ENCODE measurements at regions not wholly inside any gene's neighbourhood (a gene's known extent, or its start where the extent isn't known, plus 50 kb on each side); places are given as distances from the start of the nearest gene placed in this dataset.

DNA sequence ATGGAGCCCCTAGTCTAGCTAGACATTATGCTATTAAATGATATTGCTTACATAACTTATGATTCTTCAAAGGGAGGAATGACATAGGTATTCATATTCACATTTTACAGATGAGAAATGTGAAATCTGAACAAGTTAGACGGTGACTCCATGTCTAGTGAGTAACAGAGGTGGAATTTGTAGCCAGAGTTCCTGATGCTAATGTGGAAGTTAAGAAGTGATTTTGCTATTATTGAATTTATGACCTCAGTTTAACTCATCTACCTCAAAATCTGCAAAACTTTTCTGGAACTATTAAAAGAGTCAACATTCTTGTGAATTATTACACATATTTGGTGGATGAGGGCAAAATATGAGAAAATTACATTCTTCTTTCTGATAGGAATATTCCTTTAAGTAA lies 347.6 kb upstream of the MMS22L start (continued):
- no peak for TF ChIP-seq SP1 (IDR thresholded peaks at IDR 0.05; ENCODE audit: low read depth, low read length)

DNA sequence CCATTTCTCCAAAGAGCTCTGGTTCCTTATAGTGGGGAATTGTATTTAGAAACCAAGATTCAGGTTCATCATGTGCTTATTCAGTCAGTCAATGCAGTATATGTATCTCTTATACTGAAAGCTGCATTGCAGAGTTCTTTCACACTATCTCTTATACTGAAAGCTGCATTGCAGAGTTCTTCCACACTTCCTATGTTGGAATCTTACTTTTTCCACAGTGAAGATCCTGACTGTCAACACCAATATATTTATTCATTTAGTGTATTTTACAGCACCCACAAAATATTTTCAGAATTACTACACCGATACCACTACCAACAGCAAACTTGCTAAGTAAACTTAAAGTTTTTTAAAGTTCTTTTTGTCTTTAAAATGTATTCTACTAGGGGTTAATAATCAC lies 349.3 kb upstream of the MMS22L start:
- Histone ChIP-seq H3K27ac (ENCODE audit: low read depth, low read length) (no peak overlapping the region), H3K27me3 (replicated peaks in 1 of 4; ENCODE audit: control insufficient read depth in 3 of 4, extremely low read depth in 1 of 4, insufficient read depth in 3 of 4, low read length in 3 of 4) (no peaks in the 10 kb centered on the region), H3K4me3 (ENCODE audit: extremely low read depth in 1 of 4, insufficient read depth in 2 of 4, low read depth in 3 of 4, low read length in 4 of 4) (no peak overlapping the region), H3K23ac (ENCODE audit: insufficient read length) (no peak overlapping the region), H2BK20ac (ENCODE audit: low read length) (no peak overlapping the region), H4K91ac (replicated peaks; ENCODE audit: insufficient read length, low read length) (no peak overlapping the region), H3K4ac (replicated peaks; ENCODE audit: insufficient read length, low read depth, low read length) (no peak overlapping the region), H2BK15ac (ENCODE audit: low read length) (no peak overlapping the region), H3K18ac (ENCODE audit: extremely low read depth, low read length) (no peak overlapping the region), H3K4me1 (replicated peaks in 1 of 4; ENCODE audit: control insufficient read depth in 3 of 4, insufficient read depth in 4 of 4, low read length in 3 of 4) (no peaks in the 10 kb centered on the region), H2BK5ac (ENCODE audit: low read depth, low read length) (no peak overlapping the region), H4K8ac (ENCODE audit: extremely low read depth, insufficient read depth, low read length) (no peak overlapping the region), H4K20me1 (replicated peaks in 1 of 2; ENCODE audit: control insufficient read depth in 1 of 2, insufficient read depth in 2 of 2, low read length in 2 of 2) (no peaks in the 10 kb centered on the region), H3K56ac (replicated peaks; ENCODE audit: insufficient read length, low read depth, low read length) (no peak overlapping the region), H3K23me2 (ENCODE audit: low read depth, low read length) (no peaks in the 10 kb centered on the region), H3K79me2 (ENCODE audit: control insufficient read depth in 1 of 2, insufficient read depth in 2 of 2, low read length in 2 of 2) (no peaks in the 10 kb centered on the region), H3K79me1 (ENCODE audit: low read depth, low read length) (no peaks in the 10 kb centered on the region), H2AK5ac (ENCODE audit: low read depth, low read length) (no peak overlapping the region), H2BK120ac (replicated peaks; ENCODE audit: low read depth, low read length) (no peak overlapping the region), H3K4me2 (ENCODE audit: insufficient read depth in 1 of 2, low read depth in 2 of 2, low read length in 2 of 2) (no peak overlapping the region), H3K36me3 (ENCODE audit: control insufficient read depth in 2 of 4, insufficient read depth in 4 of 4, low read length in 3 of 4) (no peaks in the 10 kb centered on the region), H2BK12ac (ENCODE audit: low read depth, low read length) (no peak overlapping the region), H2AFZ (ENCODE audit: low read length) (no peak overlapping the region), H4K5ac (ENCODE audit: insufficient read length, low read depth, low read length) (no peak overlapping the region), H3K9me3 (ENCODE audit: insufficient read depth in 2 of 2, low read depth in 1 of 2, low read length in 1 of 2) (no peaks in the 10 kb centered on the region), H3K9ac (replicated peaks in 1 of 4; ENCODE audit: extremely low read depth in 1 of 4, low read depth in 3 of 4, low read length in 3 of 4) (no peak overlapping the region), H3K14ac (ENCODE audit: insufficient read length) (no peak overlapping the region)
- 94% methylated on average over 1 of the region's 1 CpG; no CpG with 5 or more reads in 1 of the 2 experiments for WGBS, 2 experiments (ENCODE audit: extremely low coverage in 1 of 2, insufficient coverage in 1 of 2, insufficient read length in 1 of 2, insufficient replicate concordance in 2 of 2, low coverage in 1 of 2, low lambda C conversion rate in 2 of 2, missing lambda C conversion rate in 1 of 2)
- FAIRE-seq (no peak), DNase-seq (ENCODE audit: low read depth in 1 of 2, low spot score in 2 of 2) (no peak)
- ChIA-PET CTCF (ENCODE audit: partially characterized antibody) (no interaction called here), POLR2A (ENCODE audit: partially characterized antibody) (no interaction called here)
- no peak for TF ChIP-seq CHD2 (IDR thresholded peaks at IDR 0.05; ENCODE audit: low read length)
- no peak for TF ChIP-seq EZH2 (IDR thresholded peaks at IDR 0.05; ENCODE audit: low read depth, low read length, severe bottlenecking)
- no peak for TF ChIP-seq KDM1A (IDR thresholded peaks at IDR 0.05; ENCODE audit: borderline replicate concordance, low read length)
- no peak for TF ChIP-seq EGR1 (IDR thresholded peaks at IDR 0.05; ENCODE audit: borderline replicate concordance, low read depth, low read length)
- no peak for TF ChIP-seq SIRT6 (IDR thresholded peaks at IDR 0.05; ENCODE audit: low read length)
- no peak for TF ChIP-seq YY1 (IDR thresholded peaks at IDR 0.05; ENCODE audit: low read depth, low read length)
- TF ChIP-seq, protein P1, sequence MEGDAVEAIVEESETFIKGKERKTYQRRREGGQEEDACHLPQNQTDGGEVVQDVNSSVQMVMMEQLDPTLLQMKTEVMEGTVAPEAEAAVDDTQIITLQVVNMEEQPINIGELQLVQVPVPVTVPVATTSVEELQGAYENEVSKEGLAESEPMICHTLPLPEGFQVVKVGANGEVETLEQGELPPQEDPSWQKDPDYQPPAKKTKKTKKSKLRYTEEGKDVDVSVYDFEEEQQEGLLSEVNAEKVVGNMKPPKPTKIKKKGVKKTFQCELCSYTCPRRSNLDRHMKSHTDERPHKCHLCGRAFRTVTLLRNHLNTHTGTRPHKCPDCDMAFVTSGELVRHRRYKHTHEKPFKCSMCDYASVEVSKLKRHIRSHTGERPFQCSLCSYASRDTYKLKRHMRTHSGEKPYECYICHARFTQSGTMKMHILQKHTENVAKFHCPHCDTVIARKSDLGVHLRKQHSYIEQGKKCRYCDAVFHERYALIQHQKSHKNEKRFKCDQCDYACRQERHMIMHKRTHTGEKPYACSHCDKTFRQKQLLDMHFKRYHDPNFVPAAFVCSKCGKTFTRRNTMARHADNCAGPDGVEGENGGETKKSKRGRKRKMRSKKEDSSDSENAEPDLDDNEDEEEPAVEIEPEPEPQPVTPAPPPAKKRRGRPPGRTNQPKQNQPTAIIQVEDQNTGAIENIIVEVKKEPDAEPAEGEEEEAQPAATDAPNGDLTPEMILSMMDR (IDR thresholded peaks at IDR 0.05; ENCODE audit: control extremely low read depth in 1 of 3, insufficient read depth in 1 of 3, low read depth in 1 of 3, low read length in 3 of 3), result no peak
- no peak for TF ChIP-seq SIX5 (IDR thresholded peaks at IDR 0.05; ENCODE audit: low read depth, low read length)
- no peak for TF ChIP-seq TAF7 (optimal IDR thresholded peaks at IDR 0.05; ENCODE audit: borderline replicate concordance, low read depth, low read length)
- TF ChIP-seq POLR2A (IDR thresholded peaks at IDR 0.05; ENCODE audit: control extremely low read depth in 1 of 2, low read depth in 2 of 2, low read length in 2 of 2), result no peak
- TF ChIP-seq SIN3A (conservative IDR thresholded peaks at IDR 0.05 in 1 of 2, IDR thresholded peaks at IDR 0.05 in 1 of 2; ENCODE audit: low read depth in 1 of 2, low read length in 2 of 2), result no peak
